Activated naive CD4-positive, alpha-beta T cell (primary cell): ENCODE measurements at regions not wholly inside any gene's neighbourhood (a gene's known extent, or its start where the extent isn't known, plus 50 kb on each side); places are given as distances from the start of the nearest gene placed in this dataset.
"Not testable (repeated sequence)": the region's sequence is repeated elsewhere in the genome, so short reads cannot be mapped to it uniquely, and the experiment has no call there.

ENCODE experiments used
- DNase-seq, 4 experiments: peaks; one replicate each; lab custom pipeline; 2025; lab: John Stamatoyannopoulos, UW

- DNase-seq, result no peak
Measured at GRCh38 chr1:187631984-187632383, 803.2 kb downstream of the PLA2G4A start.

GRCh38 chr1:187634940-187635339 lies 806.2 kb downstream of the PLA2G4A start:
- DNase-seq, result no peak

- no peak for DNase-seq
Measured at GRCh38 chr1:187638733-187639434, 810.1 kb downstream of the PLA2G4A start.

- no peak for DNase-seq
Measured at GRCh38 chr1:187641015-187641414, 812.3 kb downstream of the PLA2G4A start.

GRCh38 chr1:187641463-187641862 lies 812.7 kb downstream of the PLA2G4A start:
- no peak for DNase-seq

- DNase-seq, result no peak
Measured at GRCh38 chr1:187641907-187642306, 813.2 kb downstream of the PLA2G4A start.

GRCh38 chr1:187645651-187646050 lies 816.9 kb downstream of the PLA2G4A start:
- no peak for DNase-seq

- DNase-seq, result no peak
Measured at GRCh38 chr1:187646536-187647107, 817.9 kb downstream of the PLA2G4A start.

- DNase-seq, result no peak
Measured at GRCh38 chr1:187648091-187648490, 819.3 kb downstream of the PLA2G4A start.

GRCh38 chr1:187654635-187655034 lies 825.9 kb downstream of the PLA2G4A start:
- no peak for DNase-seq

- no peak for DNase-seq
Measured at GRCh38 chr1:187655104-187655503, 826.4 kb downstream of the PLA2G4A start.

- DNase-seq, result no peak
Measured at GRCh38 chr1:187665483-187665882, 836.7 kb downstream of the PLA2G4A start.

GRCh38 chr1:187680823-187681222 lies 852.1 kb downstream of the PLA2G4A start:
- DNase-seq, result no peak

- no peak for DNase-seq
Measured at GRCh38 chr1:187682112-187682511, 853.4 kb downstream of the PLA2G4A start.

GRCh38 chr1:187685333-187685732 lies 856.6 kb downstream of the PLA2G4A start:
- no peak for DNase-seq

- DNase-seq, result no peak
Measured at GRCh38 chr1:187689129-187689528, 860.4 kb downstream of the PLA2G4A start.

GRCh38 chr1:187691439-187691838 lies 862.7 kb downstream of the PLA2G4A start:
- DNase-seq, result no peak

- DNase-seq, result no peak
Measured at GRCh38 chr1:187692799-187693198, 864.0 kb downstream of the PLA2G4A start.

GRCh38 chr1:187696073-187696472 lies 867.3 kb downstream of the PLA2G4A start:
- DNase-seq, result no peak

- not testable (repeated sequence) for DNase-seq
Measured at GRCh38 chr1:187703138-187704130, 874.7 kb downstream of the PLA2G4A start.

GRCh38 chr1:187714470-187714869 lies 885.7 kb downstream of the PLA2G4A start:
- no peak for DNase-seq

- DNase-seq, result no peak
Measured at GRCh38 chr1:187715483-187715882, 886.7 kb downstream of the PLA2G4A start.

- DNase-seq, result no peak
Measured at GRCh38 chr1:187716160-187716559, 887.4 kb downstream of the PLA2G4A start.
